SH-SY5Y (cell line): ENCODE measurements at regions not wholly inside any gene's neighbourhood (a gene's known extent, or its start where the extent isn't known, plus 50 kb on each side); places are given as distances from the start of the nearest gene placed in this dataset.

Experiments
- GATA2 ChIP-seq: IDR thresholded peaks from 2 replicates; pipeline ENCODE4 v1.6.1; 2011; ENCODE audit warnings: mild to moderate bottlenecking, low read depth, low read length
- GATA3 ChIP-seq: IDR thresholded peaks from 2 replicates; pipeline ENCODE4 v1.6.1; 2011; ENCODE audit warnings: low read depth, mild to moderate bottlenecking, low read length, moderate library complexity

DNA sequence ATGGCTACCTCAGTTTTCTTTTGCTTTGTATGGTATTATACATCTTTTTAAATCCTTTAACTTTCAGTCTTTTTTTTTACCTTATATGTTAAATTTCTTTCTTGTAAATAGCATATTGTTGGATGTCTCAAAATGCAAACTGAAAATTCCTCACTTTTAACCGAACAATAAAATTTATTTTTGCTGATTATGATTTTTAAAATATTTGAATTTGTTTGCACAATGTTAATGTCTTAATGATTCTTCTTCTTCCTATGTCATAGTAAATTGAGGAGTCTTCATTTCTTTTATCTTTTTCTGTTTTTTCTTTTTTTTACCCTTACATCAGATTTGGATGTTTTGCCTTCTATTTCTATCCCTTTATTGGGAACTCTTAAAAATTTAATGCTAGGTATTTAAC is 574.2 kb upstream of the CDH4 start:
- TF ChIP-seq GATA3 (no peak), GATA2 (no peak)

DNA sequence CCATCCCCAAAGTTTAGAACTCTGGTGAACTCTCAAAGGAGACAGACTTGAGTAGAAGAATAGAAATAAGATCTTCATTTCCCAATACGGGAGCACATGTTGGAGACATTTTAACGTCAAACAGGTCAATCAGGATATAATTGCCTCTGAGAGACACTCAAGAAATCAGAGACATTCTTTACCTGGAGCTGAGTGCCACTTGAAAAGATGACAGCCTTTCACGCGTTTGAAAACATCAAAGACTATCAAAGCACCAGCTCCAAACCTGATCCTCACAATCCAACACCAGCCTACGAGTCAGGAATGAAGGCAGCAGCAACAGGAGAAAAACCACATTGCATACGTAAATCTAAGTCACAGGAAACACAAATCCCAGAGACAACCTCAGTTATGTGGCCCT is 571.5 kb upstream of the CDH4 start:
- no peak for TF ChIP-seq GATA2
- no peak for TF ChIP-seq GATA3

DNA sequence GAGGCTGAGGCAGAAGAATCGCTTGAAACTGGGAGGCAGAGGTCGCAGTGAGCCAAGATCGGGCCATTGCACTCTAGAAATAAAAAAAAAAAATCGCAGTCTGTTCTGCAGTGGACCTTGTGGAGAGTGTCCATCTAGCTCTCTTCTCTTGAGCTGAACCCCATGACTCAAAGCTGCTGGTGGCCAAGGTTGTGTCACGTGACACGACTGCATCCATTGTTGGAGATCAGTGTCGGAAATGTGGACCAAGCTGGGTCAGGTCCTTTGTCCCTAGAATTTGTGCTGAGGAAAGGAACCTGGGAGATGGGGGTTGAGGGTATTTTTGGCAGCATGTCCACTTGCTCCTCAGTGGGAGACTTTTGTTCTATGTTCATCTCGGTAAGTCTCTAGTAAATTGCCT is 564.8 kb upstream of the CDH4 start:
- TF ChIP-seq GATA2, result no peak
- no peak for TF ChIP-seq GATA3

DNA sequence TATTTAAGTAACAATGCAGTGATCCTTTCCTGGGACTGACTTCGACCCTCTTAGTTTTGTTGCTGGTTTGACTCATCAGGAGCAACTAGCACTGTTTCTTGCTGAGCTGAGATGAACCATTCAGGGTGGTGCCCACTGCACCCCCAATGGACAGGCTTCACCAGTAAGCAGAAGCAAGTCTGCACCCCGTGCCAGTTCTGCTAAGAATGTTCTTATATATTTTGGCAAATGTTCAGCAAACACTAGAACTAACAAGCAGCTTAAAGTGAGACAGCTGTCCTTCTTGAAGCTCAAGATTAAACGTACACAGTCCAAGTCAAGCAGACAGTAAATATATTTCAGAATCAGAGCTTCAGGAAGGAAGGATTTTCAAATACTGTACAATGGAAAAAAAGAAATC is 561.3 kb upstream of the CDH4 start:
- no peak for TF ChIP-seq GATA3
- TF ChIP-seq GATA2, result no peak

DNA sequence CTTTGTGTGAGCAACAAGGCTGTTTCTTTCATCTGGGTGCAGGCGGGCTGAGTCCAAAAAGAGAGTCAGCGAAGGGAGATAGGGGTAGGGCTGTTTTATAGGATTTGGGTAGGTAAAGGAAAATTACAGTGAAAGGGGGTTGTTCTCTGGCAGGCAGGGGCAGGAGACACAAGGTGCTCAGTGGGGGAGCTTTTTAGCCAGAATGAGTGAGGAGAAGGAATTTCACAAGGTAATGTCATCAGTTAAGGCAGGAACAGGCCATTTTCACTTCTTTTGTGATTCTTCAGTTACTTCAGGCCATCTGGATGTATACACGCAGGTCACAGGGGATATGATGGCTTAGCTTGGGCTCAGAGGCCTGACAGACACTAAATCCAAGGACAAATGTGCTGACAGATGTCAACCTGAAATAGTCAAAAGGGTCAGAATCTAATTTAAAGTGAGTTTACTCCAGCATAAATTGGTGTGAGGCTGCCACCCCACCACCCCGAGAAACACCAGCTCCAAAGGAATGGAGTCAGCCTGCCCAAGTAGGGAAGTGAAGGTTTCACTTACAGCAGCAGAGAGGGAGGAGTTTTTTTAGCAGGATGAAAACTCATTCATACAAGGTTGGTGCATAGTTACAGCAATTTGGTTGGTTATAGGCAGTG is 560.0 kb upstream of the CDH4 start:
- TF ChIP-seq GATA2 (no peak), GATA3 (no peak)

DNA sequence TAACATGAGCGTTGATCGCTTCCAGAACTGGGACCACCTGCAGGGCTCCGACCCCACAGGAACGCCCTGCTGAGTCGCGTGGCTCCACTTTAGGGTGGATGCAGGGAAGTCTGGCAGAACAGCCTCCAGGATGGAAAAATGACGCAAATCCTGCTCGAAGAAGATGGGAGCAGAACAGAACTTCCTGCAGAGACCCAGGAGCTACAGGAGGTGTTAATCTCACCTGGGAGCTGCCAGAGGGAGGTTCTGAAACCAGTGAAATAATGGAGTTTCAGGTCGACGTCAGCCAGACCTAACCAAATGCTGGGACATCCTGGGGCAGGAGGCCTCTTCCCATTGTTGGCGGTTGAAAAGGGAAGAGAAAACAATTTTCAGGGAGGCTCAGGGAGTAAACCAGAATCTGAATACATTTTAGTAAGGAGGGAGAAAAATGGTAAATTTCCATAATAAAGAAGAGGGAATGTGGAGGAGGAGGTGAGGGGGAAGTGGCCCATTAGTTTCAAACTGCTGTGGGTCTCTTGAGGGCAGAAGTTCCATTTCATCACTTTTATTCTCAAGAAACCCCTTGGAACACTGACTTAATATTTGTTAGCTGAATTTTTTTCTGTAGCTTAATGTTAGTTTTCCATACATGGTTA is 558.4 kb upstream of the CDH4 start:
- TF ChIP-seq GATA2 (no peak), GATA3 (no peak)

DNA sequence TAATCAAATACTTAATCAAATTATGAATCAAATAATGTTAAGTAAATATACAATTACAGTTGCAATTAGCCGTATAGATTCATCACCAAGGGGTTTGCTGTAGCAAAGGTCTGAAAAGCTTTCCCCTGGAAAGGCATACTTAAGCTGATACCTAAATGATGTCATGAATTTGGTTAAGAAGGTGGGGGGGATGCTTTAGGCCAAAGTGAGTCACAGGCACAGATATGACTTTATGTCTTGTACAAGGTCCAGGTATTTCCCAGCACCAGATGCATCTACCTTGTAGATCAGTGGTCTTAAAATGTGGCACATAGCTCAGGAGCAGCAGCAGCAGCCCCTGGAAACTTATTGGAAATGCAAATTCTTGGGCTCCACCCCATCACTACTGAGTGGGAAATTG is 557.3 kb upstream of the CDH4 start:
- TF ChIP-seq GATA2, result no peak

DNA sequence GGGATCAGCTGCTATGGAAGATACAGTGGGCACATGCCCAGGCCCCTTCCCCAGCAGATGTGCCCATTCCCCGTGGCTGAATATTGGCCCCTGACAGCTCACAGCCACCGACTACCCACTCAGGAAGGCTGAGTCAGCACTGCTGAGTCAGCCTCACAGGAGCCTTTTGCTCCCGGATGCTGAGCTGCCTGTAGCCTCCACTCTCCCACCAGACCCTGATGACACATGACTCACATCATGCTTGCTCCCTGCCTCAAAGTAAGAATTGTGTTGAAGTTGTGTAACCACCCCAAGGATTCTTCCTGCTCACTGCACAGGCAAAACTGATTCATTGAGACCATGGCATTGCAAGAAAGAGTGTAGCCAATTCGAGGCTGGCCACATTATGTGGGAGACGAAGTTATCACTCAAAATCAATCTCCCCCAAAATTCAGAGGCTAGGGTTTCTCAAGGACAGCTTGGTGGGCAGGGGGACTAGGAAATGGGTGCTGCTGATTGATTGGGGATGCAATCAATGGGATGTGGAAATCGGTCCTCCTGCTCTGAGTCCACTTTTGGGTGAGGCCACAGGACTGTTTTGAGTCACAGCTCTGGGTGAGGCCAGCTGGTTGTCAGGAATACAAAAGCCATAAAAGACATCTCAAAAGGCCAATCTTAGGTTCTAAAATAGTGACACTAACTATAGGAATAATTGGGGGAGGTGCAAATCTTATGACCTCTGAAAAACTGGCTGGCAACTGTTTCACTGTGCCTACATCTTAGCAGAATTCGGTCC is 556.6 kb upstream of the CDH4 start:
- TF ChIP-seq GATA2 (no peak), GATA3 (no peak)

DNA sequence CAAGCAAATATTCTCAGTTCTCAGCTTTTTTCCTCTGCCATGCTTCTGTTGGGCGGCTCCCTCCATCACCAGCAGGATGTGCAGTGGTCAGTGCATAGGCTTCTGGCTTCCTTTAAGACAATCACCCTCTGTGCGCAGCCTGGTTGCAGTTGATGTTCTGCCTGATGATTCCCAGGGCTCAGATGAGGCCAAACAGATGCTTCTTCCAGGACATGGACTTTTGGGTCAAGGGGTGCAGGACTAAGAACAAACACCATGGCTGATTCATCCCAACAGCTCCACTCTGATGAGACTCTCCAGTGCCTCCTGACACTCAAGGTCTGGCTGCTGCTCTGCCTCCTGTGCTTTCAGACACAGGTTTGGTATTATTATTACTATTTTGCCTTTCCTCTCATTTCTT is 554.8 kb upstream of the CDH4 start:
- TF ChIP-seq GATA3, result no peak
- TF ChIP-seq GATA2, result no peak

DNA sequence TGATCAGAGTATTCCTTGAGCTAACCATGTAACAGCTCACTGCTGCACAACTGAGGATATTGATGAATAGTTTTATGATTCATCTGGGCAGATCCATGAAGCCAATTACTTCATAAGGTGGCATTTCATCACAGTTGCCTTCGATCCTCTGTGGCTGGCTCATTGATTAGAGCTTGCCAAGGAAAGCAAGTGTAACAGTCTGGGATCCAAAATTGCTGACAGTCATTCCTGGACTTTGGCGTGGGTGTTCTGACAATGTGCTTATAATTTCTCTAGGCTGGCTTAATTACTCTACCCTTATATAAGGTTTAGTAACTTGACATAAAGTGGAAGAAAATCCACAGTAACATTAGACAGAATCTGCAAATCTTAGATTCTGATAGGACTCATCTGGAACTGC is 551.3 kb upstream of the CDH4 start:
- TF ChIP-seq GATA3, result no peak
- no peak for TF ChIP-seq GATA2

DNA sequence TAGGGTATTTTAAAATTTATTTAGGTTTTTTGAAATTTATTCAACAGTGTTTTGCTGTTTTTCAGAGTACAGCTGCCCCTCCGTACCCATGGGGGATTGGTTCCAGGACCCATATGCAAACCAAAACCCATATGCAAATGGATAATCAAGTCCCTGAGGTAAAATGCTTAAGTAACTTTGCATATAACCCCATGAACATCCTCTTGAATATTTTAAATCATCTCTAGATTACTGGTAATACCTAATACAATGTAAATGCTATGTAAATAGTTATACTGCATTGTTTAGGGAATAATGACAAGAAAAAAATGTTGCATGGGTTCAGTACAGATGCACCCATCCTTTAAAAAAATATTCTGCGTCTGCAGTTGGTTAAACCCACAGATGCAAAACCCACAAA is 547.9 kb upstream of the CDH4 start:
- TF ChIP-seq GATA2, result no peak
- no peak for TF ChIP-seq GATA3

DNA sequence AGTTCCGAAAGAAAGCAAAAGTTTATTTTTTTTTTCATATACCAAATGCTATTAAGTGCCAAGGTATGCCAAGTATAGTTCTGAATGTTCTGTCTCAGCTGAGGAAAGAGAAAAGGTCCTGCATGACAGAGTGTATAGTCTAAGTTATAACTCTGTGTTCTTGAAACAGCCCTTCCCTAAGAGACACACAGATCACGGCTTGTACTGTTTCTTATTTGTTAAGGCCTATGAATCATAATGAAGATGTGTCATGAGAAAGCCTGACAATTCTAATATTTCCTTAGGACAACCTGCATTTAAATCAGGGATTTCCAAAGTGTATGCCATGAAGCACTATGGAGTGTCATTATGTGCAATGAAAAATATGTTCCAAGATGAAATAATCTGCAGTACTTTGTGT is 538.7 kb upstream of the CDH4 start:
- no peak for TF ChIP-seq GATA3
- TF ChIP-seq GATA2, result no peak

DNA sequence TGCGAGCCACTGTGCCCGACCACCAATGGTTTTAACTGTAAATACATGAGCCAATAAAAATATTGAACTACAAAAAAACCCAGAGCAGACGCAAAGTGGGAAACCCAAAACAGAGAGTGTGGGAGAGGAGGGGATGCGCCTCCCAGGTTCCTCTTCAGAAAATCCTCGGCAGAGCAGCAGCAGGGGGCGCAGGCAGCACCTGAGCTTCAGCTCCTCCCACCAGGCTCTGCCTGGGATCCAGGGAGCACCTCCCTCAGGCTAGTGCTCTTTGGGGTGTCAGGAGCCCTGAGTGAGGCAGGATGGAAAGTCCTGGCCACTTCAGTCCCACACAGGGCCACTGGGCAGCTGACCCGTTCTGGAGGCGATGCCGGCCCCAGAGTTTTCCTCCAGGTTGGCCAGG is 536.9 kb upstream of the CDH4 start:
- no peak for TF ChIP-seq GATA3
- no peak for TF ChIP-seq GATA2

DNA sequence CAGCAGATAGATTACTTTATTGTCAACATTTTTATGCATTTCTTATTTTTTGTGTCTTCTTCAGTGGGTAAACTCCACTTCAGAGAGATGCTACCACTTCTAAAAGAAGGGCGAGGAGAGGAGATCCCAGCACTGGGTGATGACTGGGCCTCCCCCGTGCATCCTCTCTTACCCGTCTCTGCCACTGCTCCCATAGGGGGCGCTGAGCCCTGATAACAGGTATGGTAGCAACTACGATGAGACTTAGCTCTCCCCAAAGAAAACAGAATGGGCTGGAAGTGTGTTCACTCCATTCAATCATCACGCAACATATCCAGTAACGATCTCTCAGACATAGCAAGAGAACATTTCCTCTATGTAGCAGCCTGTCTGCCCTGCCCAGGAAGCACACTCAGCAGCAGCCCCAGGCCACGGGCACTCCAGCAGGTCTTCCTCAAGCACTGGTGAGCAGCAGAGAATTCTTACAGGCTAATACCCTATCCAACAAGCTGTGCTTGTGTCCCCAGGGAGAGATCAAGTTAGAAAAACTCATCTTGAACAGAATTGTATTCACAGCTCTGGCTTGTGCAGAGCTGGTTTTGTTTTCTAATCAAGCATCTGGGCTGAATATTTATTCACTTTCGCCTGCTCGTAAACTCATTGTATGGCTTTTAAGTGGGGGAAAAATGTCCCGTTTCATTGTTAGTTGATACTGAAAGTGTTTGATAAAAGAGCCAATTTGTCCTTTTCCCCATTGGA is 533.1 kb upstream of the CDH4 start:
- TF ChIP-seq GATA3 (no peak), GATA2 (no peak)

DNA sequence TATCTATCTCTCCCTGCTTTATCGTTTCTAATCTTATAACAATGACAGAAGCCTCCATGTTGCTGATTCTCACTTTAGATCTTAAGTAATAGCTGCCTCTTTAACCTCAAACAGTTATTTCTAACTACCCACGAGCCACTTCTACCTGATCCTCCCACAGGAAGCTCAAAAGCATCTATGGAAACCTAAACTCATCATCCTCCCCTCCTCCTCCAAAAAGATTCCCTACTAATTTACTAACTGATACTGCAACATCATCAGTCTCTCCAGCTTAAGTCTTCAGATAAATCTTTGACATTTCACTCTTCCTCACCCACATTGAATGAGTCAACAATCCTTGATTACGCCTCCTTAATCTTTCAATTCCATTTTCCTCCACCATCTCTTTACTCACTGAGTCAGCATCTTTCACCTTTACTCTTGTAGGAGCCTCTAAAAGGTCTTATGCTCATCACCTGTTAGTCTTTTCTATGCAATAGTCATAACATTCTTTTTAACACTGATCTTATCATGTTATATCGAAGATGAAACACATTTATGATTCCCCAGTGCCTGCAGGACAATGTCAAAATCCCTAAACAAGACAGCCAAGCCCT is 526.7 kb upstream of the CDH4 start:
- TF ChIP-seq GATA2, result no peak
- no peak for TF ChIP-seq GATA3
